H1 (cell line): ENCODE measurements at regions not wholly inside any gene's neighbourhood (a gene's known extent, or its start where the extent isn't known, plus 50 kb on each side); places are given as distances from the start of the nearest gene placed in this dataset.

Source experiments
- BACH1 ChIP-seq: IDR thresholded peaks from 2 replicates; pipeline ENCODE4 v1.6.1; 2012; ENCODE audit warnings: low read length, improper control_type of control experiment
- CHD2 ChIP-seq: IDR thresholded peaks from 2 replicates; pipeline ENCODE4 v1.6.1; 2012; ENCODE audit warnings: low read length, improper control_type of control experiment
- HDAC2 ChIP-seq, 2 experiments: fragments of 300-600 bp in 1 of 2; sonication (generic) in 1 of 2; IDR thresholded peaks; 2 replicates each; pipeline ENCODE4 v1.6.1; 2011 to 2012; ENCODE audit warnings: low read depth in 2 of 2, low read length in 2 of 2, mild to moderate bottlenecking in 2 of 2, moderate library complexity in 2 of 2, borderline replicate concordance in 1 of 2, inconsistent platforms in 1 of 2
- JUND ChIP-seq: IDR thresholded peaks from 2 replicates; pipeline ENCODE4 v1.6.1; 2011; ENCODE audit warnings: mild to moderate bottlenecking, improper control_type of control experiment, low read length
- TF ChIP-seq, protein P1 (sequence below), 3 experiments: IDR thresholded peaks; 1 replicate in 2 of 3; 2 replicates in 1 of 3; pipeline versions ENCODE4 v1.5.1 to v1.6.1; 2011; ENCODE audit warnings: low read length in 3 of 3, mild to moderate bottlenecking in 3 of 3, inconsistent platforms in 2 of 3, low read depth in 1 of 3, moderate library complexity in 1 of 3; ENCODE audit not compliant: insufficient read depth in 1 of 3; ENCODE audit errors: control extremely low read depth in 1 of 3

DNA sequence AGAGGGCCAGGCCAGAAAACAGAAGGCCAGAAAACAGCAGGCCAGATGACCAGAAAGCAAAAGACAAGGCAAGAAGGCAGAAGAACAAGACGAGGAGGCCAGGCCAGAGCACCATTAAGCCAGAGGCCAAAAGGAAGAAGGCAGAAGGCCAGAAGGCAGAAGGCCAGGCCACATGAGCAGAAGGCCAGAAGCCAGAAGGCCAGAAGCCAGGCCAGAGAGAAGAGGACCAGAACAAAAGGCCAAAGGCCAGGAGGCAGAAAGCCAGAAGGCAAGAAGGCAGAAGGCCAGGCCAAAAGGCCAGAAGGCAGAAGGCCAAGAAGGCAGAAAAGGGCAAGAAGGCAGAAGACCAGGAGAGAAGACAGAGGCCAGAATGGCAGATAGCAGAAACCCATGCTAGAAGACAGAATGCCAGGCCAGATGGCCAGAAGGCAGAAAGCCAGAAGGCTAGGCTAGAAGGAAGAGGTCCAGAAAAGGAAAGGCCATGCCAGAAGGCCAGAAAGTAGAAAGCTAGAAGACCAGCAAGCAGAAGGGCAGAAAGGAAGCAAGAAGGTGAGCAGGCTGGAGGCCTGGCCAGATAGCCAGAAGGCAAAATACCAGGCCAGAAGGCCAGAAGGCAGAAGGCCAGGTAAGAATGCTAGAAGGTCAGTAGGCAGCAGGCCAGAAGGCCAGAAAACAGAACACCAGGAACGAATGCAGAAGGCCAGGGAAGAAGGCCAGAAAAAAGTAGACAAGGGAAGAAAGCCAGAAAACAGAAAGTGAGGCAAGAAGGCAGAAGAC, 187.6 kb downstream of the TUBA3C start (continued):
- TF ChIP-seq, protein P1, sequence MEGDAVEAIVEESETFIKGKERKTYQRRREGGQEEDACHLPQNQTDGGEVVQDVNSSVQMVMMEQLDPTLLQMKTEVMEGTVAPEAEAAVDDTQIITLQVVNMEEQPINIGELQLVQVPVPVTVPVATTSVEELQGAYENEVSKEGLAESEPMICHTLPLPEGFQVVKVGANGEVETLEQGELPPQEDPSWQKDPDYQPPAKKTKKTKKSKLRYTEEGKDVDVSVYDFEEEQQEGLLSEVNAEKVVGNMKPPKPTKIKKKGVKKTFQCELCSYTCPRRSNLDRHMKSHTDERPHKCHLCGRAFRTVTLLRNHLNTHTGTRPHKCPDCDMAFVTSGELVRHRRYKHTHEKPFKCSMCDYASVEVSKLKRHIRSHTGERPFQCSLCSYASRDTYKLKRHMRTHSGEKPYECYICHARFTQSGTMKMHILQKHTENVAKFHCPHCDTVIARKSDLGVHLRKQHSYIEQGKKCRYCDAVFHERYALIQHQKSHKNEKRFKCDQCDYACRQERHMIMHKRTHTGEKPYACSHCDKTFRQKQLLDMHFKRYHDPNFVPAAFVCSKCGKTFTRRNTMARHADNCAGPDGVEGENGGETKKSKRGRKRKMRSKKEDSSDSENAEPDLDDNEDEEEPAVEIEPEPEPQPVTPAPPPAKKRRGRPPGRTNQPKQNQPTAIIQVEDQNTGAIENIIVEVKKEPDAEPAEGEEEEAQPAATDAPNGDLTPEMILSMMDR (IDR thresholded peaks at IDR 0.05; ENCODE audit: control extremely low read depth in 1 of 3, insufficient read depth in 1 of 3, low read depth in 1 of 3, low read length in 3 of 3), result no peak
- no peak for TF ChIP-seq CHD2
- TF ChIP-seq JUND, result no peak
- TF ChIP-seq BACH1, result no peak
- TF ChIP-seq HDAC2 (IDR thresholded peaks at IDR 0.05; ENCODE audit: borderline replicate concordance in 1 of 2, low read depth in 2 of 2, low read length in 2 of 2), result no peak
